ENCODE measurements at regions not wholly inside any gene's neighbourhood (a gene's known extent, or its start where the extent isn't known, plus 50 kb on each side); places are given as distances from the start of the nearest gene placed in this dataset.
A peak's percentile ranks its signal among the peaks of the same experiment; 100 is the strongest.
"Not testable (repeated sequence)": the region's sequence is repeated elsewhere in the genome, so short reads cannot be mapped to it uniquely, and the experiment has no call there.

- peak; percentile 75 to 83 for DNase-seq
Measured at GRCh38 chr14:30270200-30271161, 288.5 kb upstream of the G2E3 start.

GRCh38 chr14:30271811-30272323 lies 287.1 kb upstream of the G2E3 start:
- no peak for DNase-seq

- DNase-seq: no peak
Measured at GRCh38 chr14:30272848-30273832, 285.8 kb upstream of the G2E3 start.

- DNase-seq: no peak
Measured at GRCh38 chr14:30275604-30276003, 283.4 kb upstream of the G2E3 start.

GRCh38 chr14:30277268-30277667 lies 281.7 kb upstream of the G2E3 start:
- no peak for DNase-seq

- not testable (repeated sequence) for DNase-seq
Measured at GRCh38 chr14:30278856-30279255, 280.1 kb upstream of the G2E3 start.

GRCh38 chr14:30283822-30284446 lies 275.0 kb upstream of the G2E3 start:
- peak; percentile 49 to 51 for DNase-seq

GRCh38 chr14:30284808-30285207 lies 274.1 kb upstream of the G2E3 start:
- no peak for DNase-seq

GRCh38 chr14:30287579-30288445 lies 271.1 kb upstream of the G2E3 start:
- DNase-seq: no peak

GRCh38 chr14:30290001-30290400 lies 269.0 kb upstream of the G2E3 start:
- no peak for DNase-seq

- no peak for DNase-seq
Measured at GRCh38 chr14:30291216-30291615, 267.7 kb upstream of the G2E3 start.

- no peak for DNase-seq
Measured at GRCh38 chr14:30292541-30292940, 266.4 kb upstream of the G2E3 start.

- DNase-seq: no peak
Measured at GRCh38 chr14:30295980-30296379, 263.0 kb upstream of the G2E3 start.

GRCh38 chr14:30296931-30297405 lies 262.0 kb upstream of the G2E3 start:
- no peak for DNase-seq

GRCh38 chr14:30297876-30298795 lies 260.8 kb upstream of the G2E3 start:
- no peak for DNase-seq

GRCh38 chr14:30299915-30300314 lies 259.0 kb upstream of the G2E3 start:
- DNase-seq: no peak

- DNase-seq: no peak
Measured at GRCh38 chr14:30303350-30303749, 255.6 kb upstream of the G2E3 start.

GRCh38 chr14:30305346-30305745 lies 253.6 kb upstream of the G2E3 start:
- DNase-seq: no peak

- no peak for DNase-seq
Measured at GRCh38 chr14:30309405-30309804, 249.6 kb upstream of the G2E3 start.

- no peak for DNase-seq
Measured at GRCh38 chr14:30312214-30312613, 246.7 kb upstream of the G2E3 start.

Measured in Kasumi-1 (cell line).